A549 (cell line): ENCODE measurements at regions not wholly inside any gene's neighbourhood (a gene's known extent, or its start where the extent isn't known, plus 50 kb on each side); places are given as distances from the start of the nearest gene placed in this dataset.

ENCODE experiments used
- EP300 ChIP-seq, 2 experiments: fragments of >200 bp; sonication (Bioruptor Twin); formaldehyde crosslinking; IDR thresholded peaks; 2 replicates in 1 of 2; 3 replicates in 1 of 2; pipeline ENCODE4 v1.6.1; 2016 to 2017
- MAZ ChIP-seq: fragments of 150-350 bp; IDR thresholded peaks from 2 replicates; pipeline ENCODE4 v1.6.1; 2014; ENCODE audit warnings: antibody characterized with exemption, low read depth, low read length, borderline replicate concordance
- MYC ChIP-seq: IDR thresholded peaks from 2 replicates; pipeline ENCODE4 v1.6.1; 2012; ENCODE audit warnings: mild to moderate bottlenecking, inconsistent platforms, low read length, improper control_type of control experiment, borderline replicate concordance
- PHF8 ChIP-seq: fragments of 200-600 bp; sonication (generic); IDR thresholded peaks from 2 replicates; pipeline ENCODE4 v1.6.1; 2016; ENCODE audit warnings: low read depth, mild to moderate bottlenecking, antibody characterized with exemption, moderate library complexity, borderline replicate concordance
- POLR2A ChIP-seq: IDR thresholded peaks from 2 replicates; pipeline ENCODE4 v1.6.1; 2012; ENCODE audit warnings: mild to moderate bottlenecking, low read length
- TF ChIP-seq, protein P1 (sequence below): fragments of >200 bp; sonication (Bioruptor Twin); formaldehyde crosslinking; IDR thresholded peaks from 3 replicates; pipeline ENCODE4 v1.5.1; 2016
- TF ChIP-seq, protein P2 (sequence below): fragments of 200-600 bp; sonication (generic); IDR thresholded peaks from 2 replicates; pipeline ENCODE4 v1.6.1; 2016; ENCODE audit warnings: antibody characterized with exemption, mild to moderate bottlenecking, moderate library complexity
- TF ChIP-seq, protein P3 (sequence below): fragments of 450-650 bp; IDR thresholded peaks from 2 replicates; pipeline ENCODE4 v1.6.1; 2014; ENCODE audit warnings: antibody characterized with exemption
- TF ChIP-seq, protein P4 (sequence below): IDR thresholded peaks from 2 replicates; pipeline ENCODE4 v1.6.1; 2012

DNA sequence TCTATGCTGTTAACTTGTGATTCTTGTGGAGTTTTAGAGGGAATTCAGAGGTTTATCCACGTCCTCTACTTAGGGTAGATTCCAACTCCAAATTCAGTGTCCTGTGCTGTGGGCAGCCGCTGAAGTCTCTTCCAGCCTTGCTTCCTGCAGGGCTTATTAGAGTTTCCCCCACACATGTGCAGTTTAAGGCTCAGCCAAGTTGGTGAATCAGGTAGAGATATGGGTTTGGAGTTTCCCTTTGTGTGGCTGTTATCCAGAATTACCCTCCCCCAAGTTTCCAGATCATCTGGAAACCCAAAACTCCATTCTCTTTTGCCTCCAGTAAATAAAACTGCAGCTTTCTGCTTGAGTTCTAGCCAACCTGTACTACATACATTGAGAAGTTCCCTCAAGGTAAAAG is 853.7 kb downstream of the GALC start:
- TF ChIP-seq, protein P1, sequence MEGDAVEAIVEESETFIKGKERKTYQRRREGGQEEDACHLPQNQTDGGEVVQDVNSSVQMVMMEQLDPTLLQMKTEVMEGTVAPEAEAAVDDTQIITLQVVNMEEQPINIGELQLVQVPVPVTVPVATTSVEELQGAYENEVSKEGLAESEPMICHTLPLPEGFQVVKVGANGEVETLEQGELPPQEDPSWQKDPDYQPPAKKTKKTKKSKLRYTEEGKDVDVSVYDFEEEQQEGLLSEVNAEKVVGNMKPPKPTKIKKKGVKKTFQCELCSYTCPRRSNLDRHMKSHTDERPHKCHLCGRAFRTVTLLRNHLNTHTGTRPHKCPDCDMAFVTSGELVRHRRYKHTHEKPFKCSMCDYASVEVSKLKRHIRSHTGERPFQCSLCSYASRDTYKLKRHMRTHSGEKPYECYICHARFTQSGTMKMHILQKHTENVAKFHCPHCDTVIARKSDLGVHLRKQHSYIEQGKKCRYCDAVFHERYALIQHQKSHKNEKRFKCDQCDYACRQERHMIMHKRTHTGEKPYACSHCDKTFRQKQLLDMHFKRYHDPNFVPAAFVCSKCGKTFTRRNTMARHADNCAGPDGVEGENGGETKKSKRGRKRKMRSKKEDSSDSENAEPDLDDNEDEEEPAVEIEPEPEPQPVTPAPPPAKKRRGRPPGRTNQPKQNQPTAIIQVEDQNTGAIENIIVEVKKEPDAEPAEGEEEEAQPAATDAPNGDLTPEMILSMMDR, result no peak
- TF ChIP-seq MYC (no peak), MAZ (no peak), POLR2A (no peak), PHF8 (no peak), EP300 (IDR thresholded peaks at IDR 0.05) (no peak)
- TF ChIP-seq, protein P2, sequence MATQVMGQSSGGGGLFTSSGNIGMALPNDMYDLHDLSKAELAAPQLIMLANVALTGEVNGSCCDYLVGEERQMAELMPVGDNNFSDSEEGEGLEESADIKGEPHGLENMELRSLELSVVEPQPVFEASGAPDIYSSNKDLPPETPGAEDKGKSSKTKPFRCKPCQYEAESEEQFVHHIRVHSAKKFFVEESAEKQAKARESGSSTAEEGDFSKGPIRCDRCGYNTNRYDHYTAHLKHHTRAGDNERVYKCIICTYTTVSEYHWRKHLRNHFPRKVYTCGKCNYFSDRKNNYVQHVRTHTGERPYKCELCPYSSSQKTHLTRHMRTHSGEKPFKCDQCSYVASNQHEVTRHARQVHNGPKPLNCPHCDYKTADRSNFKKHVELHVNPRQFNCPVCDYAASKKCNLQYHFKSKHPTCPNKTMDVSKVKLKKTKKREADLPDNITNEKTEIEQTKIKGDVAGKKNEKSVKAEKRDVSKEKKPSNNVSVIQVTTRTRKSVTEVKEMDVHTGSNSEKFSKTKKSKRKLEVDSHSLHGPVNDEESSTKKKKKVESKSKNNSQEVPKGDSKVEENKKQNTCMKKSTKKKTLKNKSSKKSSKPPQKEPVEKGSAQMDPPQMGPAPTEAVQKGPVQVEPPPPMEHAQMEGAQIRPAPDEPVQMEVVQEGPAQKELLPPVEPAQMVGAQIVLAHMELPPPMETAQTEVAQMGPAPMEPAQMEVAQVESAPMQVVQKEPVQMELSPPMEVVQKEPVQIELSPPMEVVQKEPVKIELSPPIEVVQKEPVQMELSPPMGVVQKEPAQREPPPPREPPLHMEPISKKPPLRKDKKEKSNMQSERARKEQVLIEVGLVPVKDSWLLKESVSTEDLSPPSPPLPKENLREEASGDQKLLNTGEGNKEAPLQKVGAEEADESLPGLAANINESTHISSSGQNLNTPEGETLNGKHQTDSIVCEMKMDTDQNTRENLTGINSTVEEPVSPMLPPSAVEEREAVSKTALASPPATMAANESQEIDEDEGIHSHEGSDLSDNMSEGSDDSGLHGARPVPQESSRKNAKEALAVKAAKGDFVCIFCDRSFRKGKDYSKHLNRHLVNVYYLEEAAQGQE, result no peak
- TF ChIP-seq, protein P3, sequence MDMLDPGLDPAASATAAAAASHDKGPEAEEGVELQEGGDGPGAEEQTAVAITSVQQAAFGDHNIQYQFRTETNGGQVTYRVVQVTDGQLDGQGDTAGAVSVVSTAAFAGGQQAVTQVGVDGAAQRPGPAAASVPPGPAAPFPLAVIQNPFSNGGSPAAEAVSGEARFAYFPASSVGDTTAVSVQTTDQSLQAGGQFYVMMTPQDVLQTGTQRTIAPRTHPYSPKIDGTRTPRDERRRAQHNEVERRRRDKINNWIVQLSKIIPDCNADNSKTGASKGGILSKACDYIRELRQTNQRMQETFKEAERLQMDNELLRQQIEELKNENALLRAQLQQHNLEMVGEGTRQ, result no peak
- TF ChIP-seq, protein P4, sequence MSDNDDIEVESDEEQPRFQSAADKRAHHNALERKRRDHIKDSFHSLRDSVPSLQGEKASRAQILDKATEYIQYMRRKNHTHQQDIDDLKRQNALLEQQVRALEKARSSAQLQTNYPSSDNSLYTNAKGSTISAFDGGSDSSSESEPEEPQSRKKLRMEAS, result no peak
